ENCODE measurements at regions not wholly inside any gene's neighbourhood (a gene's known extent, or its start where the extent isn't known, plus 50 kb on each side); places are given as distances from the start of the nearest gene placed in this dataset.
"Not testable (repeated sequence)": the region's sequence is repeated elsewhere in the genome, so short reads cannot be mapped to it uniquely, and the experiment has no call there.

DNA sequence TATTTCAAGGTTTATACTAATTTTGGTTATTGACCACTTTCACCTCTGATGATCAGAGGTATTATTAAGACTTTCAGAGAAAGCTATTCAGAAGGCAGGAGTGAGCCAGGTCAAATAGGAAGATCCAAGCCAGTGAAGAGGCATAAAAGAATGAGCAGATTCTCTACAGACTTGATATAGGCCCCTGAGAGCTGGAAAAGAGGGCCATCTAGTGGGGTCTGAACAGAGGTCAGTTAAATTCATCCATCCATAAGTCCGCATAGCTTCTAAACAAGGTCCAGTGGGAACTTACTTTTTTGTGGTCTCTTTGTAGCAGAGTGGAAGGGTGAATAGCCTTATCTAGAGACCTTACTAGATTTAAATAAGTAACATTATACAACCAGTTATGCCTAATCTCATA lies 126.6 kb upstream of the UFM1 start:
- TF ChIP-seq ELF4 (IDR thresholded peaks at IDR 0.05) = no peak
- TF ChIP-seq, protein P1, sequence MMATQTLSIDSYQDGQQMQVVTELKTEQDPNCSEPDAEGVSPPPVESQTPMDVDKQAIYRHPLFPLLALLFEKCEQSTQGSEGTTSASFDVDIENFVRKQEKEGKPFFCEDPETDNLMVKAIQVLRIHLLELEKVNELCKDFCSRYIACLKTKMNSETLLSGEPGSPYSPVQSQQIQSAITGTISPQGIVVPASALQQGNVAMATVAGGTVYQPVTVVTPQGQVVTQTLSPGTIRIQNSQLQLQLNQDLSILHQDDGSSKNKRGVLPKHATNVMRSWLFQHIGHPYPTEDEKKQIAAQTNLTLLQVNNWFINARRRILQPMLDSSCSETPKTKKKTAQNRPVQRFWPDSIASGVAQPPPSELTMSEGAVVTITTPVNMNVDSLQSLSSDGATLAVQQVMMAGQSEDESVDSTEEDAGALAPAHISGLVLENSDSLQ (IDR thresholded peaks at IDR 0.05) = no peak
- no peak for TF ChIP-seq FOXM1 (IDR thresholded peaks at IDR 0.05; ENCODE audit: borderline replicate concordance)
- no peak for TF ChIP-seq SUZ12 (IDR thresholded peaks at IDR 0.05)
- DNase-seq (ENCODE audit: extremely low spot score) = peak; percentile 24
- ChIA-PET CTCF (no interaction called here), POLR2A (no interaction called here)

GRCh38 chr13:38221120-38221519 lies 128.5 kb upstream of the UFM1 start:
- DNase-seq (ENCODE audit: extremely low spot score); POLR2A ChIA-PET; CTCF ChIA-PET: not testable (repeated sequence)

GRCh38 chr13:38216181-38216580 lies 133.5 kb upstream of the UFM1 start:
- ChIA-PET CTCF (no interaction called here), POLR2A (no interaction called here)
- TF ChIP-seq FOXM1 (IDR thresholded peaks at IDR 0.05; ENCODE audit: borderline replicate concordance) (no peak), HDGF (IDR thresholded peaks at IDR 0.05; ENCODE audit: borderline replicate concordance) (no peak), SP1 (IDR thresholded peaks at IDR 0.05) (no peak), ARNT (IDR thresholded peaks at IDR 0.05) (no peak), SUZ12 (IDR thresholded peaks at IDR 0.05) (no peak), ELF4 (IDR thresholded peaks at IDR 0.05) (no peak), CTBP1 (IDR thresholded peaks at IDR 0.05; ENCODE audit: borderline replicate concordance) (no peak), ZNF384 (IDR thresholded peaks at IDR 0.05) (no peak), FOXK2 (IDR thresholded peaks at IDR 0.05) (no peak)
- TF ChIP-seq, protein P1 (IDR thresholded peaks at IDR 0.05) = no peak
- no peak for DNase-seq (ENCODE audit: extremely low spot score)

- no peak for DNase-seq (ENCODE audit: extremely low spot score)
- ChIA-PET CTCF (no interaction called here), POLR2A (no interaction called here)
- TF ChIP-seq SP1 (IDR thresholded peaks at IDR 0.05) = no peak
- no peak for TF ChIP-seq SUZ12 (IDR thresholded peaks at IDR 0.05)
- no peak for TF ChIP-seq CTBP1 (IDR thresholded peaks at IDR 0.05; ENCODE audit: borderline replicate concordance)
- no peak for TF ChIP-seq L3MBTL2 (conservative IDR thresholded peaks at IDR 0.05)
- TF ChIP-seq TARDBP (IDR thresholded peaks at IDR 0.05) = no peak
- TF ChIP-seq, protein P1 (IDR thresholded peaks at IDR 0.05) = no peak
- no peak for TF ChIP-seq ELF4 (IDR thresholded peaks at IDR 0.05)
- no peak for TF ChIP-seq NFRKB (IDR thresholded peaks at IDR 0.05)
- TF ChIP-seq LEF1 (IDR thresholded peaks at IDR 0.05; ENCODE audit: borderline replicate concordance) = no peak
- no peak for TF ChIP-seq BHLHE40 (IDR thresholded peaks at IDR 0.05; ENCODE audit: borderline replicate concordance)
- no peak for TF ChIP-seq HDGF (IDR thresholded peaks at IDR 0.05; ENCODE audit: borderline replicate concordance)
These were observed 136.3 kb upstream of the UFM1 start for GRCh38 chr13:38213314-38213713.

- ChIA-PET POLR2A (no interaction called here), CTCF (no interaction called here)
- TF ChIP-seq L3MBTL2 (conservative IDR thresholded peaks at IDR 0.05) = no peak
- TF ChIP-seq CTBP1 (IDR thresholded peaks at IDR 0.05; ENCODE audit: borderline replicate concordance) = no peak
- no peak for TF ChIP-seq FOXA1 (IDR thresholded peaks at IDR 0.05)
- no peak for TF ChIP-seq BHLHE40 (IDR thresholded peaks at IDR 0.05; ENCODE audit: borderline replicate concordance)
- no peak for TF ChIP-seq LEF1 (IDR thresholded peaks at IDR 0.05; ENCODE audit: borderline replicate concordance)
- no peak for TF ChIP-seq ELF4 (IDR thresholded peaks at IDR 0.05)
- TF ChIP-seq SP1 (IDR thresholded peaks at IDR 0.05) = no peak
- TF ChIP-seq HDGF (IDR thresholded peaks at IDR 0.05; ENCODE audit: borderline replicate concordance) = no peak
- TF ChIP-seq FOXK2 (IDR thresholded peaks at IDR 0.05) = no peak
- no peak for TF ChIP-seq TARDBP (IDR thresholded peaks at IDR 0.05)
- no peak for TF ChIP-seq ARNT (IDR thresholded peaks at IDR 0.05)
- no peak for TF ChIP-seq NFRKB (IDR thresholded peaks at IDR 0.05)
- no peak for DNase-seq (ENCODE audit: extremely low spot score)
These were observed 138.6 kb upstream of the UFM1 start for GRCh38 chr13:38210928-38211596.

GRCh38 chr13:38204556-38204955 lies 145.1 kb upstream of the UFM1 start:
- ChIA-PET CTCF (no interaction called here), POLR2A (no interaction called here)
- DNase-seq (ENCODE audit: extremely low spot score) = no peak
- TF ChIP-seq FOXK2 (IDR thresholded peaks at IDR 0.05) (no peak), FOXM1 (IDR thresholded peaks at IDR 0.05; ENCODE audit: borderline replicate concordance) (no peak), ARNT (IDR thresholded peaks at IDR 0.05) (no peak), FOXA1 (IDR thresholded peaks at IDR 0.05) (no peak), HDGF (IDR thresholded peaks at IDR 0.05; ENCODE audit: borderline replicate concordance) (no peak), SUZ12 (IDR thresholded peaks at IDR 0.05) (no peak), ZNF384 (IDR thresholded peaks at IDR 0.05) (no peak), LEF1 (IDR thresholded peaks at IDR 0.05; ENCODE audit: borderline replicate concordance) (no peak), CTBP1 (IDR thresholded peaks at IDR 0.05; ENCODE audit: borderline replicate concordance) (no peak), L3MBTL2 (conservative IDR thresholded peaks at IDR 0.05) (no peak), ELF4 (IDR thresholded peaks at IDR 0.05) (no peak), SP1 (IDR thresholded peaks at IDR 0.05) (no peak), BHLHE40 (IDR thresholded peaks at IDR 0.05; ENCODE audit: borderline replicate concordance) (no peak), TARDBP (IDR thresholded peaks at IDR 0.05) (no peak), NFRKB (IDR thresholded peaks at IDR 0.05) (no peak)
- TF ChIP-seq, protein P1 (IDR thresholded peaks at IDR 0.05) = no peak

Measured in HEK293T (cell line).